ENCODE measurements at regions not wholly inside any gene's neighbourhood (a gene's known extent, or its start where the extent isn't known, plus 50 kb on each side); places are given as distances from the start of the nearest gene placed in this dataset.

DNA sequence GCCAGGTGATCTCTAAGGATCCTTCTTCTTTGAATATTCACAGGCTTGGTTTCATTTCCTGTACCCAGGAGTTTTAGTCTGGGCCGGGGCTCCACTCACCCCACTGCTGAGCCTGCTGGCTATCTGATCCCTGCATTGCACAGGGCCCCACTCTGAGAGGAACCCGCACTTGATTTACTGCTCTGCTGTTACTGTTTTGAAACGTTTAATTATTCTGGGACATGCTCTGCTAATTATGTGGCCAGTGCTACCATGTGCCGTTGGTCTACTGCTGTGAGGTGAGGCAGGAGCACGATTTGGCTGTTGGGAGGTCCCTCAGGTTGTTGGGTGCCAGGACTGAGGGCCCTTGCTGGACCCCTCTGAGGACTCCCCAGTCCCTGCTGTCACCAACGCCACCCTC is 108.7 kb upstream of the SIRPA start:
- Histone ChIP-seq H3K27me3 (ENCODE audit: control insufficient read depth in 2 of 2, insufficient read depth in 2 of 2, low read length in 2 of 2) (peaks cover 16 to 22% of the 10 kb centered on the region in 2 experiments), H3K4me3 (replicated peaks in 1 of 3; ENCODE audit: insufficient read depth in 1 of 3, low read depth in 1 of 3, low read length in 3 of 3) (no peak overlapping the region)
- POLR2A ChIA-PET, result no interaction called here

More for the DNA sequence above, 108.7 kb upstream of the SIRPA start:
- no peaks in the 10 kb centered on the region for H3K36me3 ChIP-seq (ENCODE audit: control insufficient read depth in 2 of 2, extremely low read depth in 1 of 2, insufficient read depth in 2 of 2, low read length in 2 of 2)
- dilution Hi-C loops (cut with MboI; ENCODE audit: extremely low pct_ligation_motif_present, low sequenced_read_pairs), result no loop called here
- H3K27ac ChIP-seq (ENCODE audit: insufficient read depth, low read depth, low read length), result no peak overlapping the region
- DNase-seq (ENCODE audit: low read depth, low spot score), result no peak
- H4K20me1 ChIP-seq (replicated peaks; ENCODE audit: control insufficient read depth, extremely low read depth, insufficient read depth, low read length), result no peaks in the 10 kb centered on the region
- FAIRE-seq, result no peak
- H3K9ac ChIP-seq (replicated peaks; ENCODE audit: extremely low read depth, insufficient read depth, low read length), result no peak overlapping the region
- H3K9me1 ChIP-seq (replicated peaks; ENCODE audit: control insufficient read depth, extremely low read depth, insufficient read depth, low read length), result no peaks in the 10 kb centered on the region
- BruUV-seq (replicated peaks), result no TSS peak
- CTCF ChIA-PET, result interaction anchor here (0.8 to 2.4 kb wide), 4 partner anchors 9 to 283 kb away, joined by 3 to 17 read pairs (median 3); no protein-coding TSS in a partner anchor
- H3K4me2 ChIP-seq (ENCODE audit: insufficient read depth, low read length), result no peak overlapping the region
- no peaks in the 10 kb centered on the region for H3K79me2 ChIP-seq (ENCODE audit: control insufficient read depth, insufficient read depth, low read length)
- H3K4me1 ChIP-seq (ENCODE audit: control insufficient read depth, extremely low read depth, insufficient read depth, low read length), result peaks cover 17% of the 10 kb centered on the region
- no peak overlapping the region for H2AFZ ChIP-seq (ENCODE audit: low read depth, low read length)
- TF ChIP-seq EZH2 (IDR thresholded peaks at IDR 0.05; ENCODE audit: borderline replicate concordance, low read depth, low read length, severe bottlenecking) (no peak), JUN (IDR thresholded peaks at IDR 0.05; ENCODE audit: borderline replicate concordance, insufficient read depth, insufficient read length, low read depth) (no peak), POLR2A (IDR thresholded peaks at IDR 0.05; ENCODE audit: low read depth, low read length) (no peak), GATA2 (IDR thresholded peaks at IDR 0.05; ENCODE audit: insufficient read depth, insufficient read length, low read depth, low read length) (no peak), POLR2AphosphoS5 (IDR thresholded peaks at IDR 0.05; ENCODE audit: insufficient read depth, low read depth, low read length) (no peak), FOS (IDR thresholded peaks at IDR 0.05; ENCODE audit: borderline replicate concordance, insufficient read depth, low read length) (no peak), MYC (IDR thresholded peaks at IDR 0.05; ENCODE audit: low read depth, low read length) (no peak), CTCF (IDR thresholded peaks at IDR 0.05; ENCODE audit: extremely low read depth in 1 of 2, insufficient read depth in 1 of 2, low read depth in 1 of 2, low read length in 2 of 2) (no peak)
- TF ChIP-seq, protein P1, sequence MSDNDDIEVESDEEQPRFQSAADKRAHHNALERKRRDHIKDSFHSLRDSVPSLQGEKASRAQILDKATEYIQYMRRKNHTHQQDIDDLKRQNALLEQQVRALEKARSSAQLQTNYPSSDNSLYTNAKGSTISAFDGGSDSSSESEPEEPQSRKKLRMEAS (IDR thresholded peaks at IDR 0.05; ENCODE audit: insufficient read depth, insufficient read length), result no peak
- intact Hi-C loops (cut with micrococcal nuclease), result no loop called here
- no peaks in the 10 kb centered on the region for H3K9me3 ChIP-seq (replicated peaks; ENCODE audit: control insufficient read depth, insufficient read depth, low read length)

Data from endothelial cell of umbilical vein (primary cell).